IPS-18a (cell line): ENCODE measurements at regions not wholly inside any gene's neighbourhood (a gene's known extent, or its start where the extent isn't known, plus 50 kb on each side); places are given as distances from the start of the nearest gene placed in this dataset.

ENCODE experiments used
- H3K27ac ChIP-seq: one replicate; pipeline ENCODE4 v1.5.1; 2013; ENCODE audit warnings: low read length
- H3K27me3 ChIP-seq: one replicate; pipeline ENCODE4 v1.6.1; 2013; ENCODE audit warnings: mild to moderate bottlenecking, low read length; ENCODE audit not compliant: control insufficient read depth, insufficient read depth
- H3K36me3 ChIP-seq: one replicate; pipeline ENCODE4 v1.6.1; 2013; ENCODE audit warnings: low read depth, low read length; ENCODE audit not compliant: control insufficient read depth
- H3K4me1 ChIP-seq: one replicate; pipeline ENCODE4 v1.6.1; 2013; ENCODE audit warnings: low read depth, low read length; ENCODE audit not compliant: control insufficient read depth
- H3K4me3 ChIP-seq: one replicate; pipeline ENCODE4 v1.5.1; 2013; ENCODE audit warnings: low read length
- H3K9ac ChIP-seq: one replicate; pipeline ENCODE4 v1.6.1; 2013; ENCODE audit warnings: mild to moderate bottlenecking, low read length, moderate library complexity
- H3K9me3 ChIP-seq: one replicate; pipeline ENCODE4 v1.6.1; 2013; ENCODE audit warnings: low read depth, low read length; ENCODE audit not compliant: control insufficient read depth

- H3K4me1 ChIP-seq, result peaks cover 16% of the 10 kb centered on the region
- no peak overlapping the region for H3K27ac ChIP-seq
- no peaks in the 10 kb centered on the region for H3K36me3 ChIP-seq
- no peaks in the 10 kb centered on the region for H3K9me3 ChIP-seq
- H3K9ac ChIP-seq, result no peak overlapping the region
- no peak overlapping the region for H3K4me3 ChIP-seq
- H3K27me3 ChIP-seq, result no peaks in the 10 kb centered on the region
Observed at GRCh38 chr3:182220013-182220412, 508.3 kb downstream of the SOX2 start.

DNA sequence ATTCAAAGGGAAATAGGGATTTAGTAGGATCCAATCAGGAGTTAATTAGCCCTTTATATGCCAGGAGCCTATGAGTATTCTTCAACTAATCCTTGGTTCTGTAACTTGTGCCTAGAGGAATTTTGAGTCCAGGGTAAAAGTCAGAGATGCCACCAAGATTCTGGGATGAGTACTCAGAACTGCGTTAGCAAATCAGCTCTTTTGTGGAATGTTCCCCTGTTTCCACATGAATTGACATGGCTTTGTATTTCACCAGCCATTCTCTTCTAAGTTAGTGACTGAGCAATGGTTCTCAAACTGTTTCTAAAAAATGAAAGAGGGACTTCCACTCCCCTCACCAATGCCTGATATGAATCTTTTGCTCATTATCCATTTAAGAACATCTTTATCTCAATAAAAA lies 508.7 kb downstream of the SOX2 start:
- no peak overlapping the region for H3K4me3 ChIP-seq
- no peaks in the 10 kb centered on the region for H3K27me3 ChIP-seq
- no peaks in the 10 kb centered on the region for H3K36me3 ChIP-seq
- no peak overlapping the region for H3K27ac ChIP-seq
- H3K9ac ChIP-seq, result no peak overlapping the region
- peaks cover 16% of the 10 kb centered on the region for H3K4me1 ChIP-seq
- H3K9me3 ChIP-seq, result no peaks in the 10 kb centered on the region

GRCh38 chr3:182226995-182227394 lies 515.3 kb downstream of the SOX2 start:
- Histone ChIP-seq H3K4me3 (no peak overlapping the region), H3K9me3 (no peaks in the 10 kb centered on the region), H3K36me3 (no peaks in the 10 kb centered on the region)

GRCh38 chr3:182233405-182233804 lies 521.7 kb downstream of the SOX2 start:
- Histone ChIP-seq H3K9ac (no peak overlapping the region), H3K9me3 (no peaks in the 10 kb centered on the region), H3K4me3 (no peak overlapping the region), H3K27me3 (no peaks in the 10 kb centered on the region), H3K27ac (no peak overlapping the region), H3K4me1 (peaks cover 10% of the 10 kb centered on the region), H3K36me3 (no peaks in the 10 kb centered on the region)

More at GRCh38 chr3:182226995-182227394, 515.3 kb downstream of the SOX2 start:
- Histone ChIP-seq H3K27ac (no peak overlapping the region), H3K4me1 (no peaks in the 10 kb centered on the region), H3K9ac (no peak overlapping the region), H3K27me3 (no peaks in the 10 kb centered on the region)

- H3K27me3 ChIP-seq, result no peaks in the 10 kb centered on the region
- H3K4me3 ChIP-seq, result no peak overlapping the region
- no peaks in the 10 kb centered on the region for H3K36me3 ChIP-seq
- no peaks in the 10 kb centered on the region for H3K9me3 ChIP-seq
- no peak overlapping the region for H3K9ac ChIP-seq
- no peak overlapping the region for H3K27ac ChIP-seq
- peaks cover 14% of the 10 kb centered on the region for H3K4me1 ChIP-seq
Observed at GRCh38 chr3:182233957-182234356, 522.2 kb downstream of the SOX2 start.

DNA sequence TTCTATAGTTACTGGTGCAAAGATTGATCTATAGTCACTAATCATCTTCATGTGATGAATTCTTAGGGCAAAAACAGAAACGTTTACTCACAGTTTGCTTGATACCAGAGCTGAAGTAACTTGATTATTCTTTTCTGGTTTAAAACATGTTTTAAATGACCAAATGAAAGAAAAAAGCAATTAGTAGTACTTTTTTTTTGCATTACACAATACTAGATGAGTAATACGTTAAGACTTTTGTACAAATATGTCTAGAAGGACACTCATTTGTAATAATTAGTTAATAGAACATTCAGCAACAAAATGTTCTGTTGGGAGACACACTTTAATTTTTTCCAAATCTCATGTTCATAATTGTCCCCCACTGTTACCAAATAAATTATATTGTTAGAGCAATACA lies 523.2 kb downstream of the SOX2 start:
- no peaks in the 10 kb centered on the region for H3K27me3 ChIP-seq
- H3K4me3 ChIP-seq, result no peak overlapping the region
- no peaks in the 10 kb centered on the region for H3K36me3 ChIP-seq
- no peaks in the 10 kb centered on the region for H3K9me3 ChIP-seq
- peaks cover 17% of the 10 kb centered on the region for H3K4me1 ChIP-seq
- no peak overlapping the region for H3K9ac ChIP-seq
- H3K27ac ChIP-seq, result no peak overlapping the region

DNA sequence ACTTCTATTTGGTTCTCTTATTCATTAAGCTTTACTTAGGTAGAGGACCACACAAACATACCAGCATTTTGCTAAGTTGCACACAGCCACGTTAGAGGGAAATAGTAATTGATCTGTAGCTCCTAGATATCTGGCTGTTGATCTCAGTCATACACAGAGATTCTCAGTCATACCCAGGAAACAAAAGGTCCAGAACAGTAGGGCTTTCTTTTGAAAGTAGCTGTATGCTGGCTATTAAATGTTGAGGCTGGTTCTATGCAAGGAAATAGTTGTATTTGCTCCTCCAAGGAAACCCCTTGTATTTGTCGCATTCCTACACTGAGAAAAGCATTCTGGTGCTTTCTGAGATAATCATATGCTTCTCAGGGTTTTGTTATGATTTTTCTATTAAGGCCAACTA lies 523.8 kb downstream of the SOX2 start:
- H3K9me3 ChIP-seq, result no peaks in the 10 kb centered on the region
- no peak overlapping the region for H3K27ac ChIP-seq
- no peak overlapping the region for H3K9ac ChIP-seq
- no peaks in the 10 kb centered on the region for H3K36me3 ChIP-seq
- H3K27me3 ChIP-seq, result no peaks in the 10 kb centered on the region
- H3K4me3 ChIP-seq, result no peak overlapping the region
- peaks cover 20% of the 10 kb centered on the region for H3K4me1 ChIP-seq

DNA sequence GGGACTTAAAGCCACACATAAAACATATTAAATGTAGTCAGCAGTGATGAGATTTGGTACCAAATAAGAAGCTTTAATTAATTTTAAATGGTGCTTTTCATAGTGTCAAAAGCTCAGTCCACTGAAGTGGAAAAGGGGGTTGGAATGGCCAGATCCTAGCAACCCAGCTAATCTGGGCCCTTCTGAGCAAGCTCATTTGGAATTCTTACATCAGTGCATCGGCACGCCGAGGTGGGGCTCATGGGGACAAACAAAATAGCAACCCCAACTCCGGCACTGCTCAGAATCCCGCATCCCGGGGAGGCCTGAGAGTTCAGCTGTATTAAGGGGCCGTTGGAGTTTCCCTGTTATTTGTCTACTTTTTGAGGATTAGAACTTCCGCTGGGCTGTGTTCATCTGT lies 526.4 kb downstream of the SOX2 start:
- Histone ChIP-seq H3K27ac (no peak overlapping the region), H3K4me3 (no peak overlapping the region), H3K36me3 (no peaks in the 10 kb centered on the region), H3K4me1 (peaks cover 41% of the 10 kb centered on the region), H3K9me3 (no peaks in the 10 kb centered on the region), H3K27me3 (no peaks in the 10 kb centered on the region), H3K9ac (no peak overlapping the region)

DNA sequence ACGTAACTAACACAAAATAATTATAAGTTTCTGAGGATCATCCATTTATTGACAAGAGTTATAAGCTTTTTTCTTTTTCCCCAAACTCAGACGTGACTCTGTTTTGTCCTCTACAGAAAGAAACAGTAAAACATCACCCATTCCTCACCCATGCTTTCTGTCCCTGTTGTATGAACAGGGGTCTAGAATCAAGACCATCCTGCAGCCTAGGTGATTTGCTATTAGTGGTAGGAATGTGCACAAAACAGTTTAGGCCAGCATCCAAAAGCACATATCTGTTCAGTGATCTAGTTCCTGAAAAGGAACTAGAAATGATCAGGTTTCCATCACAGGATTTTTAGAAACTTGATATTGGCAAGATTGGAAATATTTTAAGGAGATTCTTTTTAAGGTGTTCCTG lies 527.6 kb downstream of the SOX2 start:
- H3K4me3 ChIP-seq, result no peak overlapping the region
- H3K9me3 ChIP-seq, result no peaks in the 10 kb centered on the region
- H3K4me1 ChIP-seq, result peaks cover 45% of the 10 kb centered on the region
- H3K9ac ChIP-seq, result no peak overlapping the region
- H3K27me3 ChIP-seq, result no peaks in the 10 kb centered on the region
- H3K27ac ChIP-seq, result no peak overlapping the region
- no peaks in the 10 kb centered on the region for H3K36me3 ChIP-seq

- H3K4me3 ChIP-seq, result no peak overlapping the region
- H3K9ac ChIP-seq, result no peak overlapping the region
- no peak overlapping the region for H3K27ac ChIP-seq
- H3K27me3 ChIP-seq, result no peaks in the 10 kb centered on the region
- no peaks in the 10 kb centered on the region for H3K9me3 ChIP-seq
- no peaks in the 10 kb centered on the region for H3K36me3 ChIP-seq
- peaks cover 47% of the 10 kb centered on the region for H3K4me1 ChIP-seq
Observed at GRCh38 chr3:182240474-182240873, 528.7 kb downstream of the SOX2 start.

- Histone ChIP-seq H3K4me1 (peaks cover 47% of the 10 kb centered on the region), H3K4me3 (no peak overlapping the region), H3K9me3 (no peaks in the 10 kb centered on the region), H3K27ac (no peak overlapping the region), H3K36me3 (no peaks in the 10 kb centered on the region), H3K9ac (no peak overlapping the region), H3K27me3 (no peaks in the 10 kb centered on the region)
Observed at GRCh38 chr3:182241196-182241765, 529.6 kb downstream of the SOX2 start.

DNA sequence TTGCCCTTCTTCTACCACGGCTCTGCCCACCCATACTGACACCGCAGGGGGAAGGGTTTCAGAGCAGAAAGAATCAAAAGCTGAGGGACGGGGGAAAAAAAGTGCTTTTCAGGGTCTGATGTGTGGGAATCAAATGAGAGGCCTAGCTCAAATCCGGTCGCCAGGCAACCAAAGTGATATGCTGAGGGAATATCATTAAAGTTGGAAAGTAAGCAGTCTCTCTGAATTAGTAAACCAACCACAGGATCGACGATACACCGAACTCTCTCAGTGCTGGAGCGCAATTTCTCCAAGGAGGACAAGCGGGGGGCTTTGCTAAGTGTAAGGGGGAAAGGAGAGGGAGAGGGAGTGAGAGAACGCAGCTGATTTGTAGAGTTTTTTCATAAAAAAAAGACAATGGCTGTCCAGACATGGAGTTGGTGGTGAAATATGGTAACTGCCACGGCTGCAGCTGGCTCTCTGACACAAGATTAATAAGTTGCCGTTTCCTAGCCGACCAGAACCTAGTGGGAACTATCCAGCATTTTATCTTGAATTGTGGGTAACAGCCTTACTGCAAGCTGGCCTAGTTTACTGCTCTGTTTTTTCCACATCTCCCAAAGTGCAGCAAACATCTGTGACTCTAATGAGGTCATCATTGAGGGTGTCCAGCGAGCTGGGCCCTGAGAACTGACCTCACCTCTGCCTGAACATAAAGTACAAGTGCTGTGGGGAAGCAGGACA lies 530.2 kb downstream of the SOX2 start:
- Histone ChIP-seq H3K4me3 (no peak overlapping the region), H3K9ac (no peak overlapping the region), H3K9me3 (no peaks in the 10 kb centered on the region), H3K4me1 (peaks cover 47% of the 10 kb centered on the region), H3K27me3 (no peaks in the 10 kb centered on the region), H3K27ac (no peak overlapping the region), H3K36me3 (no peaks in the 10 kb centered on the region)
